RWPE2 (cell line): ENCODE measurements at regions not wholly inside any gene's neighbourhood (a gene's known extent, or its start where the extent isn't known, plus 50 kb on each side); places are given as distances from the start of the nearest gene placed in this dataset.
A peak's percentile ranks its signal among the peaks of the same experiment; 100 is the strongest.

Source experiments
- ATAC-seq: fragments of 200-7000 bp; cut with Tn5 transposase; 3 replicates; pipeline ENCODE4 v1.9.1; 2021; ENCODE audit warnings: low read depth
- DNase-seq: peaks from one replicate; pipeline ENCODE4 v3.0.0-alpha.2; 2020; ENCODE audit warnings: low spot score
- H3K27ac ChIP-seq: fragments of 450-650 bp; 2 replicates; pipeline ENCODE4 v1.5.1; 2017; ENCODE audit warnings: mild to moderate bottlenecking; ENCODE audit not compliant: poor library complexity, severe bottlenecking
- H3K27me3 ChIP-seq: fragments of 250-450 bp; sonication (Bioruptor Pico); 2 replicates; pipeline ENCODE4 v1.5.1; 2021; ENCODE audit warnings: mild to moderate bottlenecking, moderate library complexity; ENCODE audit not compliant: insufficient read depth, poor library complexity, severe bottlenecking
- H3K36me3 ChIP-seq: fragments of 250-450 bp; sonication (Bioruptor Pico); 2 replicates; pipeline ENCODE4 v1.5.1; 2020; ENCODE audit warnings: low read depth, mild to moderate bottlenecking, moderate library complexity
- H3K4me1 ChIP-seq: fragments of 250-450 bp; sonication (Bioruptor Pico); 2 replicates; pipeline ENCODE4 v1.5.1; 2021; ENCODE audit warnings: mild to moderate bottlenecking, moderate library complexity; ENCODE audit not compliant: insufficient read depth, poor library complexity, severe bottlenecking
- H3K4me3 ChIP-seq: fragments of 250-450 bp; sonication (Bioruptor Pico); 2 replicates; pipeline ENCODE4 v1.5.1; 2021; ENCODE audit warnings: mild to moderate bottlenecking, moderate library complexity; ENCODE audit not compliant: severe bottlenecking
- H3K9me3 ChIP-seq: fragments of 250-450 bp; sonication (Bioruptor Pico); 2 replicates; pipeline ENCODE4 v1.5.1; 2021; ENCODE audit warnings: mild to moderate bottlenecking, moderate library complexity; ENCODE audit not compliant: severe bottlenecking
- CTCF ChIP-seq: fragments of 450-650 bp; IDR thresholded peaks from one replicate; pipeline ENCODE4 v1.5.1; 2017; ENCODE audit warnings: mild to moderate bottlenecking, moderate library complexity; ENCODE audit not compliant: poor library complexity, severe bottlenecking

DNA sequence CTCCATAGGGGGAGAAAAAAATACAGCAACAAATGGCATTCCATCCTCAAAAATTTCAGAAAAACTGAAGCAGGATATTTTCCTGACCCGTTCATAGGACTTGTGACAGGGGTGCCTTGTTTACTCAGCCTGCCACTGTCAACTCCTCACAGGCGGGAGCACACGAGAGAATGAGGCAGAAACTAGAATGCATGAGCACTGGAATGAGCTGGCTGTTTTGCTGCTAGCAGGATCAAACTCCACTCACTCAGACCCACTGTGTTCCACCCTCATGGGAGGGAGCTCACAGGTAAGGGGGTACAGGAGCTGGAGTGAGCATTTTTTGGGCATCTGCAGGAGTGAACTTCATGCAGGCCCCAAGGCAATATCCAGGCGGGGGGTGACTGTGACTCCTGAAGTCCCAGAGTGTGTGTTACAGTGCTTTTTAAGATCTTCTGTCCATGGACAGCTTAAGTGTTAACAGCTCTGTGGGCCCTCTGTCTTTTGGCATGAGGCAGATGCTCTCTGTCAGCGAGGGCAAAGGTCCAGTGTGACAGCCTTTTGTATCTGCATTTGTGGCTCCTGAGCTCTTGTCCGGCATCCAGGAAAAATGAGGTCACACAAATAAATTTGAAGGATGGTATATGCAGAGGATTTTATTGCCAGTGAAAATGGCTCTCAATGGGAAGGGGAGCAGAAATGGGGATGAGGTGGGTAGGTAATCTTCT lies 905.7 kb upstream of the TENM4 start:
- Histone ChIP-seq H3K27me3 (no peaks in the 10 kb centered on the region), H3K36me3 (no peaks in the 10 kb centered on the region), H3K27ac (no peak overlapping the region), H3K9me3 (no peaks in the 10 kb centered on the region), H3K4me3 (no peak overlapping the region), H3K4me1 (no peaks in the 10 kb centered on the region)
- no peak for DNase-seq
- no peak for TF ChIP-seq CTCF
- no peak for ATAC-seq

DNA sequence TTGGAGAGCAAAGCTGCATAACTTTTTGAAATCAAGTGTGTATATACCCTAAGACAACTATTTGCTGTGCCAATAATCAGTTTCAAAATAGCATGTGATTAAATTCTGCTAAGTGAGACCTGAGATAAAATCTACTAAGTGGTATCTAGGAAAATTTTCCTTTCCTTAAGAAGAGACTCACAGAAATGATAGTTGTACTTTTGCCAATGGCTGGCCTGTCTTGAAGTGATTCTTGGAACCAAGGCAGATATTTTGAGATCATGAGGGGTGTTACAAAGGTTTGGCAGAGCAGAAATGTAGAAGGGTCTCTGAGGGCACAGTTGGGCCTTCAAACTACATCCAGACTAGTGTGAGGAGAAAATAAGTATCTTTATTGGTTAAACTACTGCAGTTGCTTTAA lies 902.6 kb upstream of the TENM4 start:
- no peak for TF ChIP-seq CTCF
- Histone ChIP-seq H3K4me1 (no peaks in the 10 kb centered on the region), H3K27me3 (no peaks in the 10 kb centered on the region), H3K27ac (no peak overlapping the region), H3K4me3 (no peak overlapping the region), H3K36me3 (no peaks in the 10 kb centered on the region), H3K9me3 (no peaks in the 10 kb centered on the region)
- ATAC-seq (no peak), DNase-seq (no peak)

- ATAC-seq (no peak), DNase-seq (no peak)
- no peak for TF ChIP-seq CTCF
- Histone ChIP-seq H3K4me1 (no peaks in the 10 kb centered on the region), H3K36me3 (no peaks in the 10 kb centered on the region), H3K4me3 (no peak overlapping the region), H3K27me3 (no peaks in the 10 kb centered on the region), H3K9me3 (no peaks in the 10 kb centered on the region), H3K27ac (no peak overlapping the region)
These were observed 897.4 kb upstream of the TENM4 start for GRCh38 chr11:80338231-80338630.

DNA sequence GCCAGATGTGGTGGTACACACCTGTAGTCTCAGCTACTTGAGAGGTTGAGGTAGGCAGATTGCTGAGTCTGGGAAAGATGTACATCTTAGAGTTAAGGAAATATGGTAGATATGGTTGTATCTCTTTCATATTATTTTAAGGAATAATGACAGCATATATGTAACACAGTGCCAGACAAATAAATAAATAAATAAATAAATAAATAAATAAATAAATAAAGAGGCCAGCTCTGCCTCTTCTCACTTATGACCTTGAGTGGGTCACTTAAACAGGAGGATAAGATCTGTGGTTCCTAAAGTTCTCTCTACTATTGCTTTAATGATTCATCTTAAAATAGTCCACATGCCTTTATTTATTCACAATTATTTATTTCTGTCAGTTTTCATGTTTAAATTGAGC lies 890.9 kb upstream of the TENM4 start:
- no peak overlapping the region for H3K4me3 ChIP-seq
- ATAC-seq (no peak), DNase-seq (no peak)
- no peaks in the 10 kb centered on the region for H3K4me1 ChIP-seq
- no peak overlapping the region for H3K27ac ChIP-seq
- no peaks in the 10 kb centered on the region for H3K27me3 ChIP-seq
- no peaks in the 10 kb centered on the region for H3K9me3 ChIP-seq
- TF ChIP-seq CTCF: no peak
- no peaks in the 10 kb centered on the region for H3K36me3 ChIP-seq

DNA sequence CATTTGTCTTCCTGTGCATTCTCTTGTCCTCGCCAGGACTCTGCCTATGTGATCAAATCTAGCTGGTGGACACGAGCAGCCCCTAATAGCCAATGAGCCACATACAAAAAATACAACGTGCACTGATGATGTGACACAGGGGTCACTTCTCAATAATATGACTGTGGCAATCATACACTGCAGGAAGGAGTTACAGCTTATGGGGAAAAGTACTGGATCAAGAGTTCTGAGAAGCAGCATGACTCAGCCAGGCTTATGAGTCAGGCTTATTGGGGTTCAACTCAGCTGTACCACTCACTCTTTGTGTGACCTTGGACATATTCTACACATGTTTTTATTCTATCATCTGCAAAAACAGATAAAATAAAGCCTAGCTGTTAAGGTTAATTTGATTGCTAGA lies 889.4 kb upstream of the TENM4 start:
- peak; percentile 51; the same call in 2 of the 3 replicates for ATAC-seq
- H3K4me3 ChIP-seq: no peak overlapping the region

More for the DNA sequence above, 889.4 kb upstream of the TENM4 start:
- TF ChIP-seq CTCF: no peak
- no peak for DNase-seq
- Histone ChIP-seq H3K9me3 (no peaks in the 10 kb centered on the region), H3K27me3 (no peaks in the 10 kb centered on the region), H3K36me3 (no peaks in the 10 kb centered on the region), H3K27ac (no peak overlapping the region), H3K4me1 (no peaks in the 10 kb centered on the region)
